ENCODE measurements at regions not wholly inside any gene's neighbourhood (a gene's known extent, or its start where the extent isn't known, plus 50 kb on each side); places are given as distances from the start of the nearest gene placed in this dataset.

DNA sequence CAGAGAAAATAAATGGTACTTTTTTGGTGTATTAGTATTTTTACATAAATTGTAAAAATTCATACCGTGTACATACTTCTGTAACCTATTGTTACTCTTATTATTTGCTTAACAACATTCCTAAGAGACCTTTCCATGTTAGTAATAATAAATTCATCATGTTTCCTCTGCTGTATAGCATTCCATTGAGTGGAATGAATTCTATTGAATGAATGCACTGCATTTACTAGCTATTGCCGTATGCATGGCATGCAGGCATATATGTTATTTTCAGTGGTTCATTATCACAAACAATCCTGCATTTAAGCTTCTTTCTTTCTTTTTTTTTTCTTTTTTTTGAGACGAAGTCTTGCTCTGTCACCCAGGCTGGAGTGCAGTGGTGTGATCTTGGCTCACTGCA is 137.6 kb upstream of the TBX3 start:
- peaks cover 11% of the 10 kb centered on the region for H3K4me1 Mint-ChIP-seq
- no peaks in the 10 kb centered on the region for H3K9me3 Mint-ChIP-seq
- TF ChIP-seq, protein P1, sequence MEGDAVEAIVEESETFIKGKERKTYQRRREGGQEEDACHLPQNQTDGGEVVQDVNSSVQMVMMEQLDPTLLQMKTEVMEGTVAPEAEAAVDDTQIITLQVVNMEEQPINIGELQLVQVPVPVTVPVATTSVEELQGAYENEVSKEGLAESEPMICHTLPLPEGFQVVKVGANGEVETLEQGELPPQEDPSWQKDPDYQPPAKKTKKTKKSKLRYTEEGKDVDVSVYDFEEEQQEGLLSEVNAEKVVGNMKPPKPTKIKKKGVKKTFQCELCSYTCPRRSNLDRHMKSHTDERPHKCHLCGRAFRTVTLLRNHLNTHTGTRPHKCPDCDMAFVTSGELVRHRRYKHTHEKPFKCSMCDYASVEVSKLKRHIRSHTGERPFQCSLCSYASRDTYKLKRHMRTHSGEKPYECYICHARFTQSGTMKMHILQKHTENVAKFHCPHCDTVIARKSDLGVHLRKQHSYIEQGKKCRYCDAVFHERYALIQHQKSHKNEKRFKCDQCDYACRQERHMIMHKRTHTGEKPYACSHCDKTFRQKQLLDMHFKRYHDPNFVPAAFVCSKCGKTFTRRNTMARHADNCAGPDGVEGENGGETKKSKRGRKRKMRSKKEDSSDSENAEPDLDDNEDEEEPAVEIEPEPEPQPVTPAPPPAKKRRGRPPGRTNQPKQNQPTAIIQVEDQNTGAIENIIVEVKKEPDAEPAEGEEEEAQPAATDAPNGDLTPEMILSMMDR (IDR thresholded peaks at IDR 0.05; ENCODE audit: unreplicated experiment) = no peak
- no peaks in the 10 kb centered on the region for H3K27me3 Mint-ChIP-seq (ENCODE audit: low read depth)
- no peak for DNase-seq (ENCODE audit: low spot score in 2 of 2, unreplicated experiment in 2 of 2)
- no peaks in the 10 kb centered on the region for H3K36me3 Mint-ChIP-seq
- H3K27ac Mint-ChIP-seq = no peak overlapping the region
- H3K4me3 Mint-ChIP-seq = no peak overlapping the region

- H3K9me3 Mint-ChIP-seq = no peaks in the 10 kb centered on the region
- H3K27me3 Mint-ChIP-seq (ENCODE audit: low read depth) = no peaks in the 10 kb centered on the region
- H3K36me3 Mint-ChIP-seq = no peaks in the 10 kb centered on the region
- H3K4me3 Mint-ChIP-seq = no peak overlapping the region
- H3K27ac Mint-ChIP-seq = no peak overlapping the region
- DNase-seq (ENCODE audit: low spot score in 2 of 2, unreplicated experiment in 2 of 2) = no peak
- H3K4me1 Mint-ChIP-seq = peaks cover 11% of the 10 kb centered on the region
- TF ChIP-seq, protein P1 (IDR thresholded peaks at IDR 0.05; ENCODE audit: unreplicated experiment) = no peak
Measured at GRCh38 chr12:114820796-114821195, 136.8 kb upstream of the TBX3 start.

- DNase-seq (ENCODE audit: low spot score in 2 of 2, unreplicated experiment in 2 of 2) = no peak
- Mint-ChIP-seq H3K27ac (peak overlapping the region; percentile 57), H3K27me3 (ENCODE audit: low read depth) (no peaks in the 10 kb centered on the region), H3K4me3 (no peak overlapping the region), H3K36me3 (no peaks in the 10 kb centered on the region), H3K4me1 (peaks cover 29% of the 10 kb centered on the region), H3K9me3 (no peaks in the 10 kb centered on the region)
- TF ChIP-seq, protein P1 (IDR thresholded peaks at IDR 0.05; ENCODE audit: unreplicated experiment) = no peak
Measured at GRCh38 chr12:114817571-114818425, 133.8 kb upstream of the TBX3 start.

GRCh38 chr12:114815026-114815795 is 131.2 kb upstream of the TBX3 start:
- peaks cover 32% of the 10 kb centered on the region for H3K4me1 Mint-ChIP-seq
- no peaks in the 10 kb centered on the region for H3K9me3 Mint-ChIP-seq
- no peak overlapping the region for H3K4me3 Mint-ChIP-seq
- no peaks in the 10 kb centered on the region for H3K36me3 Mint-ChIP-seq
- TF ChIP-seq, protein P1 (IDR thresholded peaks at IDR 0.05; ENCODE audit: unreplicated experiment) = no peak
- peak overlapping the region; percentile 94 for H3K27ac Mint-ChIP-seq
- no peaks in the 10 kb centered on the region for H3K27me3 Mint-ChIP-seq (ENCODE audit: low read depth)
- no peak for DNase-seq (ENCODE audit: low spot score in 2 of 2, unreplicated experiment in 2 of 2)

GRCh38 chr12:114812858-114813761 is 129.1 kb upstream of the TBX3 start:
- H3K36me3 Mint-ChIP-seq = no peaks in the 10 kb centered on the region
- TF ChIP-seq, protein P1 (IDR thresholded peaks at IDR 0.05; ENCODE audit: unreplicated experiment) = no peak
- H3K9me3 Mint-ChIP-seq = no peaks in the 10 kb centered on the region
- peaks cover 48% of the 10 kb centered on the region for H3K4me1 Mint-ChIP-seq
- H3K4me3 Mint-ChIP-seq = peak overlapping the region; percentile 2
- peak in 1 of 2 experiments; percentile 48 for DNase-seq (ENCODE audit: low spot score in 2 of 2, unreplicated experiment in 2 of 2)
- H3K27ac Mint-ChIP-seq = peak overlapping the region; percentile 93
- H3K27me3 Mint-ChIP-seq (ENCODE audit: low read depth) = no peaks in the 10 kb centered on the region
